ENCODE measurements at regions not wholly inside any gene's neighbourhood (a gene's known extent, or its start where the extent isn't known, plus 50 kb on each side); places are given as distances from the start of the nearest gene placed in this dataset.

DNA sequence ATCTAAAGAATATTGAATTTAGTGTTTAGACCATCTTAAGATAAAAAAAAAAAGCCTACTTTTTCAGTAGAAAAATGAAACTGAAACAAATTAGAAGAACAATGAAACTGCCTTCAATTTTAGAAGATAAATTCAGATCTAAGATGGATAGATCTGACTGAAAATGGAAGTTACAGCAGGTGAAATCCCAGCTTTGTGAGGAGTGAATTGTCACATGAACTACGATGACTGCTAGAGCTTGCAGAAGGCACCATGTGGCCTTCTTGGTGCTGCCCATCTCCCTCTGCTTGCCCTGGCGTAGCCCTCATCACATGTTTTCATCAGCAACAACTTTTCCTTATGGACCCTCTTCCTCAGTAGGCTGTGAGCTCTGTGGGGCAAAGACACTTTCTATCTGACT lies 51.4 kb upstream of the EMCN start:
- Mint-ChIP-seq H3K9me3 (no peaks in the 10 kb centered on the region), H3K27ac (ENCODE audit: low read depth) (peak overlapping the region; percentile 35), H3K4me1 (peaks cover 18% of the 10 kb centered on the region), H3K4me3 (peak overlapping the region; percentile 26), H3K27me3 (no peaks in the 10 kb centered on the region), H3K36me3 (ENCODE audit: insufficient read depth) (no peaks in the 10 kb centered on the region)
- DNase-seq (ENCODE audit: low spot score in 2 of 2) (no peak), ATAC-seq (replicated peaks; ENCODE audit: extremely low read depth, poor library complexity, severe bottlenecking) (no peak)
